KMS-11 (cell line): ENCODE measurements at regions not wholly inside any gene's neighbourhood (a gene's known extent, or its start where the extent isn't known, plus 50 kb on each side); places are given as distances from the start of the nearest gene placed in this dataset.
"Not testable (repeated sequence)": the region's sequence is repeated elsewhere in the genome, so short reads cannot be mapped to it uniquely, and the experiment has no call there.

Experiments used
- H2AFZ ChIP-seq: fragments of 200-600 bp; sonication (generic); 2 replicates; pipeline ENCODE4 v1.6.1; 2016; ENCODE audit warnings: antibody characterized with exemption, mixed run types, low read depth
- H3K27ac ChIP-seq: fragments of 200-600 bp; sonication (generic); 2 replicates; pipeline ENCODE4 v1.6.1; 2016; ENCODE audit warnings: mild to moderate bottlenecking, mixed run types
- H3K27me3 ChIP-seq: fragments of 200-600 bp; sonication (generic); 2 replicates; pipeline ENCODE4 v1.6.1; 2017; ENCODE audit warnings: mild to moderate bottlenecking, low read depth, mixed run types, moderate library complexity; ENCODE audit not compliant: insufficient read depth
- H3K36me3 ChIP-seq: fragments of 200-600 bp; sonication (generic); 2 replicates; pipeline ENCODE4 v1.6.1; 2017; ENCODE audit warnings: mild to moderate bottlenecking, mixed run types; ENCODE audit not compliant: insufficient read depth
- H3K4me1 ChIP-seq: fragments of 200-600 bp; sonication (generic); 2 replicates; pipeline ENCODE4 v1.6.1; 2016; ENCODE audit warnings: mild to moderate bottlenecking, low read depth, mixed run types; ENCODE audit not compliant: poor library complexity, severe bottlenecking
- H3K4me2 ChIP-seq: fragments of 200-600 bp; sonication (generic); 2 replicates; pipeline ENCODE4 v1.7.0; 2016; ENCODE audit warnings: mild to moderate bottlenecking, mixed run types
- H3K4me3 ChIP-seq: fragments of 200-600 bp; sonication (generic); IDR thresholded peaks from 2 replicates; pipeline ENCODE4 v1.6.1; 2017; ENCODE audit warnings: low read depth, low read length, mixed read lengths; ENCODE audit not compliant: insufficient read depth
- H3K79me2 ChIP-seq: fragments of 200-600 bp; sonication (generic); 2 replicates; pipeline ENCODE4 v1.6.1; 2016; ENCODE audit warnings: low read depth, mixed run types; ENCODE audit not compliant: insufficient read depth
- H3K9ac ChIP-seq: fragments of 200-600 bp; sonication (generic); 2 replicates; pipeline ENCODE4 v1.6.1; 2016; ENCODE audit warnings: mild to moderate bottlenecking, mixed run types
- H4K20me1 ChIP-seq: fragments of 200-600 bp; sonication (generic); 2 replicates; pipeline ENCODE4 v1.6.1; 2016; ENCODE audit warnings: mild to moderate bottlenecking, mixed run types; ENCODE audit not compliant: insufficient read depth
- CTCF ChIP-seq: fragments of 200-600 bp; sonication (generic); conservative IDR thresholded peaks from 2 replicates; pipeline ENCODE4 v1.6.1; 2017; ENCODE audit warnings: low read depth, mild to moderate bottlenecking, antibody characterized with exemption, low read length, moderate library complexity, mixed read lengths

- H3K27me3 ChIP-seq, result no peaks in the 10 kb centered on the region
- H3K27ac ChIP-seq, result no peak overlapping the region
- no peaks in the 10 kb centered on the region for H3K4me1 ChIP-seq
- no peak overlapping the region for H3K4me2 ChIP-seq
- no peaks in the 10 kb centered on the region for H4K20me1 ChIP-seq
- no peak overlapping the region for H3K4me3 ChIP-seq
- H3K9ac ChIP-seq, result no peak overlapping the region
- H3K79me2 ChIP-seq, result no peaks in the 10 kb centered on the region
- no peaks in the 10 kb centered on the region for H3K36me3 ChIP-seq
- TF ChIP-seq CTCF, result no peak
- no peak overlapping the region for H2AFZ ChIP-seq
Measured at GRCh38 chr5:152164860-152165259, 240.2 kb upstream of the GLRA1 start.

- not testable (repeated sequence) for H3K4me2 ChIP-seq, H3K4me3 ChIP-seq, H3K9ac ChIP-seq, H4K20me1 ChIP-seq, H3K36me3 ChIP-seq, H3K27me3 ChIP-seq, H3K27ac ChIP-seq, H3K4me1 ChIP-seq, H3K79me2 ChIP-seq, H2AFZ ChIP-seq
Measured at GRCh38 chr5:152159894-152160293, 235.2 kb upstream of the GLRA1 start.

- not testable (repeated sequence) for H3K79me2 ChIP-seq, H3K27ac ChIP-seq, H3K9ac ChIP-seq, H3K4me3 ChIP-seq, H4K20me1 ChIP-seq, H3K4me2 ChIP-seq, H2AFZ ChIP-seq, H3K36me3 ChIP-seq, H3K4me1 ChIP-seq, H3K27me3 ChIP-seq
Measured at GRCh38 chr5:152154452-152154851, 229.8 kb upstream of the GLRA1 start.

GRCh38 chr5:152151940-152152339 is 227.3 kb upstream of the GLRA1 start:
- Histone ChIP-seq H2AFZ (no peak overlapping the region), H3K4me1 (no peaks in the 10 kb centered on the region), H4K20me1 (no peaks in the 10 kb centered on the region), H3K4me2 (no peak overlapping the region), H3K4me3 (no peak overlapping the region), H3K27me3 (no peaks in the 10 kb centered on the region), H3K79me2 (no peaks in the 10 kb centered on the region), H3K36me3 (no peaks in the 10 kb centered on the region), H3K9ac (no peak overlapping the region), H3K27ac (no peak overlapping the region)
- no peak for TF ChIP-seq CTCF

DNA sequence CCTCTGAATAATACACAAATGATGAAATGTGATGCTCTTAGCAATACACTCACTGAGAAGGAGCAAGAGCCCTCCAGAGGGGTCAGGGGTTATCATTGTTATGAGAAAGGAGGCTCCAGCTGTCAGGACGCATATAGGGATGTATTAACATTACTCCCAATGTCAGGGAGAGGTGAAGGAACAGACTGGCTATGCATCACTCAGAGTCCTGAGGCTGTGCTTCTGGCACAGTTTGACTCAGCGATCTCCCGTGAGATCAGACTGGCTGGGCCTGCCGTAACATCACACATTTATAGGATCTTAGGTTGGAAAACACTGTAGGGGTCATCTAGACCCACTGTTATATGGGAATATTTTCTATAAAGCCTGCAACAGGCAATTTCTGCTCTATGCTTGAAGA is 226.5 kb upstream of the GLRA1 start:
- Histone ChIP-seq H3K9ac (no peak overlapping the region), H2AFZ (no peak overlapping the region), H3K4me1 (no peaks in the 10 kb centered on the region), H3K4me3 (no peak overlapping the region), H3K4me2 (no peak overlapping the region), H3K79me2 (no peaks in the 10 kb centered on the region), H3K36me3 (no peaks in the 10 kb centered on the region), H3K27ac (no peak overlapping the region), H4K20me1 (no peaks in the 10 kb centered on the region), H3K27me3 (no peaks in the 10 kb centered on the region)
- no peak for TF ChIP-seq CTCF
